ENCODE measurements at regions not wholly inside any gene's neighbourhood (a gene's known extent, or its start where the extent isn't known, plus 50 kb on each side); places are given as distances from the start of the nearest gene placed in this dataset.

DNA sequence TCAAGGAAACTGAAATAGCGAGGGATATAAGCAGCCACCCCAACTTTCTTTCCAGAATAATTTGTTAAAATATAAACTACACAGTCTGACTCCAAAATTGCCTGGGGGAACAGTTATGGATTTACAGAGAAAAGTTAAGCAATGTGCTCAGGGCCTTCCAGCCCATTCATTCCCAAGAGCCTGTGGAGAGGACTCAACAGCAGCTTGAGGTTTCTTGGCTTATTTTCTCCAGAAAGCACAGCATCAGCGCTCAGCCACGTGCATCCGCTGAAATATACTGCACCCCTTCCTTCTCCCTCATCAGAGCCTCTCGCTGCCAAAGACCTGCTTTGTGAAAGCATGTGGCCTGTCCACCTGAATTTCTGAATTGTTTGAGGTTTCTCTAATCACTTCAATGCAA, 375.2 kb upstream of the VWC2 start:
- no peak overlapping the region for H3K4me3 ChIP-seq (replicated peaks in 1 of 2; ENCODE audit: low read depth in 1 of 2, low read length in 2 of 2)
- H3K9me2 ChIP-seq (ENCODE audit: insufficient read depth), result no peaks in the 10 kb centered on the region
- ATAC-seq (no peak), DNase-seq (ENCODE audit: low read depth, low spot score) (no peak)
- H3K9me3 ChIP-seq (ENCODE audit: control insufficient read depth in 1 of 2, insufficient read depth in 1 of 2, low read depth in 1 of 2, low read length in 2 of 2), result peaks cover 12 to 28% of the 10 kb centered on the region in 2 experiments; a peak in 2 of 4 replicates
- no peaks in the 10 kb centered on the region for H3K4me1 ChIP-seq (ENCODE audit: control insufficient read depth in 1 of 2, insufficient read depth in 2 of 2, low read length in 2 of 2)
- no peak overlapping the region for H3K4me2 ChIP-seq (ENCODE audit: low read length)
- H3K27ac ChIP-seq (ENCODE audit: low read depth, low read length), result no peak overlapping the region
- BruUV-seq (replicated peaks), result no TSS peak
- no peak overlapping the region for H2AFZ ChIP-seq (ENCODE audit: low read depth, low read length, poor library complexity, severe bottlenecking)
- no peak overlapping the region for H3K9ac ChIP-seq (ENCODE audit: low read length)
- ChIA-PET POLR2A (no interaction called here), RAD21 (ENCODE audit: low non-redundant PET in 1 of 2, low total read pairs in 2 of 2, uncharacterized antibody in 2 of 2, unreplicated experiment in 2 of 2) (no interaction called here), CTCF (no interaction called here)
- TF ChIP-seq ATF3 (IDR thresholded peaks at IDR 0.05) (no peak), ZFX (IDR thresholded peaks at IDR 0.05) (no peak), FOSL1 (IDR thresholded peaks at IDR 0.05; ENCODE audit: low read depth) (no peak), JUND (IDR thresholded peaks at IDR 0.05) (no peak), ZNF274 (IDR thresholded peaks at IDR 0.05; ENCODE audit: low read depth, low read length) (no peak), CTCF (IDR thresholded peaks at IDR 0.05 in 2 of 3, conservative IDR thresholded peaks at IDR 0.05 in 1 of 3; ENCODE audit: borderline replicate concordance in 1 of 3, insufficient read depth in 1 of 3, low read depth in 2 of 3, low read length in 2 of 3) (no peak), ELF1 (IDR thresholded peaks at IDR 0.05; ENCODE audit: borderline replicate concordance, low read depth) (no peak), TCF7L2 (IDR thresholded peaks at IDR 0.05; ENCODE audit: borderline replicate concordance, extremely low read depth, insufficient read depth, insufficient read length) (no peak)
- TF ChIP-seq, protein P1, sequence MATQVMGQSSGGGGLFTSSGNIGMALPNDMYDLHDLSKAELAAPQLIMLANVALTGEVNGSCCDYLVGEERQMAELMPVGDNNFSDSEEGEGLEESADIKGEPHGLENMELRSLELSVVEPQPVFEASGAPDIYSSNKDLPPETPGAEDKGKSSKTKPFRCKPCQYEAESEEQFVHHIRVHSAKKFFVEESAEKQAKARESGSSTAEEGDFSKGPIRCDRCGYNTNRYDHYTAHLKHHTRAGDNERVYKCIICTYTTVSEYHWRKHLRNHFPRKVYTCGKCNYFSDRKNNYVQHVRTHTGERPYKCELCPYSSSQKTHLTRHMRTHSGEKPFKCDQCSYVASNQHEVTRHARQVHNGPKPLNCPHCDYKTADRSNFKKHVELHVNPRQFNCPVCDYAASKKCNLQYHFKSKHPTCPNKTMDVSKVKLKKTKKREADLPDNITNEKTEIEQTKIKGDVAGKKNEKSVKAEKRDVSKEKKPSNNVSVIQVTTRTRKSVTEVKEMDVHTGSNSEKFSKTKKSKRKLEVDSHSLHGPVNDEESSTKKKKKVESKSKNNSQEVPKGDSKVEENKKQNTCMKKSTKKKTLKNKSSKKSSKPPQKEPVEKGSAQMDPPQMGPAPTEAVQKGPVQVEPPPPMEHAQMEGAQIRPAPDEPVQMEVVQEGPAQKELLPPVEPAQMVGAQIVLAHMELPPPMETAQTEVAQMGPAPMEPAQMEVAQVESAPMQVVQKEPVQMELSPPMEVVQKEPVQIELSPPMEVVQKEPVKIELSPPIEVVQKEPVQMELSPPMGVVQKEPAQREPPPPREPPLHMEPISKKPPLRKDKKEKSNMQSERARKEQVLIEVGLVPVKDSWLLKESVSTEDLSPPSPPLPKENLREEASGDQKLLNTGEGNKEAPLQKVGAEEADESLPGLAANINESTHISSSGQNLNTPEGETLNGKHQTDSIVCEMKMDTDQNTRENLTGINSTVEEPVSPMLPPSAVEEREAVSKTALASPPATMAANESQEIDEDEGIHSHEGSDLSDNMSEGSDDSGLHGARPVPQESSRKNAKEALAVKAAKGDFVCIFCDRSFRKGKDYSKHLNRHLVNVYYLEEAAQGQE (IDR thresholded peaks at IDR 0.05; ENCODE audit: low read depth), result no peak
- TF ChIP-seq, protein P2, sequence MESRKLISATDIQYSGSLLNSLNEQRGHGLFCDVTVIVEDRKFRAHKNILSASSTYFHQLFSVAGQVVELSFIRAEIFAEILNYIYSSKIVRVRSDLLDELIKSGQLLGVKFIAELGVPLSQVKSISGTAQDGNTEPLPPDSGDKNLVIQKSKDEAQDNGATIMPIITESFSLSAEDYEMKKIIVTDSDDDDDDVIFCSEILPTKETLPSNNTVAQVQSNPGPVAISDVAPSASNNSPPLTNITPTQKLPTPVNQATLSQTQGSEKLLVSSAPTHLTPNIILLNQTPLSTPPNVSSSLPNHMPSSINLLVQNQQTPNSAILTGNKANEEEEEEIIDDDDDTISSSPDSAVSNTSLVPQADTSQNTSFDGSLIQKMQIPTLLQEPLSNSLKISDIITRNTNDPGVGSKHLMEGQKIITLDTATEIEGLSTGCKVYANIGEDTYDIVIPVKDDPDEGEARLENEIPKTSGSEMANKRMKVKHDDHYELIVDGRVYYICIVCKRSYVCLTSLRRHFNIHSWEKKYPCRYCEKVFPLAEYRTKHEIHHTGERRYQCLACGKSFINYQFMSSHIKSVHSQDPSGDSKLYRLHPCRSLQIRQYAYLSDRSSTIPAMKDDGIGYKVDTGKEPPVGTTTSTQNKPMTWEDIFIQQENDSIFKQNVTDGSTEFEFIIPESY (IDR thresholded peaks at IDR 0.05; ENCODE audit: extremely low read depth, insufficient replicate concordance, low read length), result no peak
- H3K79me2 ChIP-seq (ENCODE audit: insufficient read depth, low read length), result no peaks in the 10 kb centered on the region
- H3K36me3 ChIP-seq (ENCODE audit: control insufficient read depth in 1 of 2, insufficient read depth in 2 of 2, low read length in 2 of 2), result no peaks in the 10 kb centered on the region
- H4K20me1 ChIP-seq (ENCODE audit: insufficient read depth), result no peaks in the 10 kb centered on the region
- intact Hi-C loops (cut with micrococcal nuclease), result no loop called here
- H3K27me3 ChIP-seq (ENCODE audit: insufficient read depth, low read length), result no peaks in the 10 kb centered on the region
